GM18520 (cell line): ENCODE measurements at regions not wholly inside any gene's neighbourhood (a gene's known extent, or its start where the extent isn't known, plus 50 kb on each side); places are given as distances from the start of the nearest gene placed in this dataset.

ENCODE experiments used
- ATAC-seq: cut with Tn5 transposase; IDR thresholded peaks from one replicate; pipeline ENCODE4 v1.9.1; 2021; ENCODE audit not compliant: unreplicated experiment

- no peak for ATAC-seq
Observed at GRCh38 chr6:105817961-105818360, 268.2 kb upstream of the PRDM1 start.

GRCh38 chr6:105817370-105817769, 268.8 kb upstream of the PRDM1 start:
- no peak for ATAC-seq

- no peak for ATAC-seq
Observed at GRCh38 chr6:105816847-105817246, 269.3 kb upstream of the PRDM1 start.

GRCh38 chr6:105815661-105816555, 270.2 kb upstream of the PRDM1 start:
- ATAC-seq = no peak

GRCh38 chr6:105814745-105815536, 271.2 kb upstream of the PRDM1 start:
- no peak for ATAC-seq

GRCh38 chr6:105810922-105811482, 275.1 kb upstream of the PRDM1 start:
- ATAC-seq = no peak

- peak; percentile 39 for ATAC-seq
Observed at GRCh38 chr6:105810105-105810921, 275.8 kb upstream of the PRDM1 start.

- ATAC-seq = no peak
Observed at GRCh38 chr6:105808571-105808970, 277.6 kb upstream of the PRDM1 start.

GRCh38 chr6:105807905-105808304, 278.2 kb upstream of the PRDM1 start:
- no peak for ATAC-seq

GRCh38 chr6:105806486-105806920, 279.6 kb upstream of the PRDM1 start:
- ATAC-seq = no peak

GRCh38 chr6:105805501-105806023, 280.6 kb upstream of the PRDM1 start:
- no peak for ATAC-seq

GRCh38 chr6:105804424-105804823, 281.7 kb upstream of the PRDM1 start:
- no peak for ATAC-seq

GRCh38 chr6:105804000-105804399, 282.1 kb upstream of the PRDM1 start:
- no peak for ATAC-seq

- ATAC-seq = no peak
Observed at GRCh38 chr6:105803442-105803841, 282.7 kb upstream of the PRDM1 start.

GRCh38 chr6:105802703-105803102, 283.4 kb upstream of the PRDM1 start:
- ATAC-seq = no peak

GRCh38 chr6:105800871-105801270, 285.3 kb upstream of the PRDM1 start:
- no peak for ATAC-seq

- no peak for ATAC-seq
Observed at GRCh38 chr6:105800398-105800797, 285.7 kb upstream of the PRDM1 start.

- no peak for ATAC-seq
Observed at GRCh38 chr6:105799056-105799455, 287.1 kb upstream of the PRDM1 start.

- no peak for ATAC-seq
Observed at GRCh38 chr6:105797983-105798453, 288.1 kb upstream of the PRDM1 start.

GRCh38 chr6:105797286-105797979, 288.7 kb upstream of the PRDM1 start:
- ATAC-seq = no peak
